Liver (tissue), 8 donors: ENCODE measurements at regions not wholly inside any gene's neighbourhood (a gene's known extent, or its start where the extent isn't known, plus 50 kb on each side); places are given as distances from the start of the nearest gene placed in this dataset.

Experiments
- DNase-seq: peaks from one replicate; pipeline ENCODE4 v3.0.0-alpha.2; 2017; ENCODE audit warnings: low spot score
- H3K27ac ChIP-seq, 2 donors: one replicate each; pipeline ENCODE4 v1.7.0; 2013; ENCODE audit warnings: inconsistent platforms in 2 of 2, low read length in 2 of 2, control low read depth in 1 of 2, low read depth in 1 of 2, mild to moderate bottlenecking in 1 of 2
- H3K27me3 ChIP-seq, 4 donors: one replicate each; pipeline versions ENCODE4 v1.6.1 to v1.7.0; 2013; ENCODE audit warnings: low read length in 3 of 4, inconsistent platforms in 1 of 4, mild to moderate bottlenecking in 1 of 4, moderate library complexity in 1 of 4; ENCODE audit not compliant: control insufficient read depth in 4 of 4, insufficient read depth in 4 of 4
- H3K36me3 ChIP-seq, 4 donors: one replicate each; pipeline versions ENCODE4 v1.6.1 to v1.7.0; 2013; ENCODE audit warnings: low read length in 3 of 4, mild to moderate bottlenecking in 3 of 4, low read depth in 1 of 4, moderate library complexity in 1 of 4; ENCODE audit not compliant: control insufficient read depth in 4 of 4, insufficient read depth in 3 of 4
- H3K4me1 ChIP-seq, 4 donors: one replicate each; pipeline versions ENCODE4 v1.6.1 to v1.7.0; 2013; ENCODE audit warnings: low read length in 3 of 4, mild to moderate bottlenecking in 3 of 4, moderate library complexity in 1 of 4; ENCODE audit not compliant: control insufficient read depth in 4 of 4, insufficient read depth in 4 of 4
- H3K4me3 ChIP-seq, 3 donors: one replicate each; pipeline versions ENCODE4 v1.6.1 to v1.7.0; 2013; ENCODE audit warnings: low read length in 3 of 3, control low read depth in 1 of 3, low read depth in 1 of 3, mild to moderate bottlenecking in 1 of 3
- H3K9ac ChIP-seq, 2 donors: one replicate each; pipeline ENCODE4 v1.7.0; 2013; ENCODE audit warnings: low read length in 2 of 2, mild to moderate bottlenecking in 2 of 2, moderate library complexity in 2 of 2, control low read depth in 1 of 2, low read depth in 1 of 2
- H3K9me3 ChIP-seq, 4 donors: one replicate each; pipeline versions ENCODE4 v1.6.1 to v1.7.0; 2013; ENCODE audit warnings: low read length in 3 of 4; ENCODE audit not compliant: control insufficient read depth in 4 of 4
- CTCF ChIP-seq: fragments of 150-350 bp; IDR thresholded peaks from 2 replicates; pipeline ENCODE4 v1.5.1; 2017; ENCODE audit warnings: improper control_type of control experiment, low read depth, low read length; ENCODE audit not compliant: missing input control
- EGR1 ChIP-seq, 2 donors: IDR thresholded peaks; 2 replicates each; pipeline ENCODE4 v1.6.1; 2016 to 2018; ENCODE audit warnings: antibody characterized with exemption in 2 of 2, low read depth in 2 of 2
- FOXA1 ChIP-seq: IDR thresholded peaks from 2 replicates; pipeline ENCODE4 v1.6.1; 2016; ENCODE audit warnings: antibody characterized with exemption
- FOXA2 ChIP-seq: IDR thresholded peaks from 2 replicates; pipeline ENCODE4 v1.6.1; 2016; ENCODE audit warnings: antibody characterized with exemption
- GABPA ChIP-seq, 2 donors: IDR thresholded peaks in 1 of 2; conservative IDR thresholded peaks in 1 of 2; 2 replicates each; pipeline ENCODE4 v1.6.1; 2016; ENCODE audit warnings: antibody characterized with exemption in 2 of 2, mild to moderate bottlenecking in 1 of 2, moderate library complexity in 1 of 2
- HNF4A ChIP-seq, 2 donors: conservative IDR thresholded peaks; 2 replicates each; pipeline ENCODE4 v1.6.1; 2016; ENCODE audit warnings: antibody characterized with exemption in 2 of 2, mild to moderate bottlenecking in 2 of 2
- HNF4G ChIP-seq: IDR thresholded peaks from 2 replicates; pipeline ENCODE4 v1.6.1; 2016; ENCODE audit warnings: antibody characterized with exemption
- JUND ChIP-seq, 2 donors: IDR thresholded peaks; 2 replicates each; pipeline ENCODE4 v1.6.1; 2016; ENCODE audit warnings: antibody characterized with exemption in 2 of 2
- RAD21 ChIP-seq, 2 donors: IDR thresholded peaks; 2 replicates each; pipeline ENCODE4 v1.6.1; 2016; ENCODE audit warnings: antibody characterized with exemption in 2 of 2, mild to moderate bottlenecking in 2 of 2
- RXRA ChIP-seq, 2 donors: IDR thresholded peaks; 2 replicates each; pipeline ENCODE4 v1.6.1; 2017 to 2018; ENCODE audit warnings: antibody characterized with exemption in 2 of 2, mild to moderate bottlenecking in 1 of 2
- SP1 ChIP-seq: IDR thresholded peaks from 2 replicates; pipeline ENCODE4 v1.6.1; 2018; ENCODE audit warnings: antibody characterized with exemption, mild to moderate bottlenecking
- TAF1 ChIP-seq: conservative IDR thresholded peaks from 2 replicates; pipeline ENCODE4 v1.6.1; 2016; ENCODE audit warnings: antibody characterized with exemption, mild to moderate bottlenecking
- YY1 ChIP-seq: IDR thresholded peaks from 2 replicates; pipeline ENCODE4 v1.6.1; 2016; ENCODE audit warnings: antibody characterized with exemption, mild to moderate bottlenecking
- ZBTB33 ChIP-seq: IDR thresholded peaks from 2 replicates; pipeline ENCODE4 v1.6.1; 2016; ENCODE audit warnings: antibody characterized with exemption
- WGBS: extraction: QIAGEN DNeasy Blood & Tissue Kit; methylation state at CpG from one replicate; pipeline ENCODE4 v1.1.7; 2013; 5-methylcytosine and 5-hydroxymethylcytosine counted together
- TF ChIP-seq, protein P1 (sequence below): IDR thresholded peaks from 2 replicates; pipeline ENCODE4 v1.6.1; 2016; ENCODE audit warnings: antibody characterized with exemption
- TF ChIP-seq, protein P2 (sequence below): IDR thresholded peaks from 2 replicates; pipeline ENCODE4 v1.6.1; 2016; ENCODE audit warnings: antibody characterized with exemption, mild to moderate bottlenecking
- TF ChIP-seq, protein P3 (sequence below): IDR thresholded peaks from 2 replicates; pipeline ENCODE4 v1.6.1; 2016; ENCODE audit warnings: antibody characterized with exemption
- donor health status: healthy.
- donor health status: healthy.
- donor health status: healthy.
- donor health status: healthy.
- donor health status: healthy.

DNA sequence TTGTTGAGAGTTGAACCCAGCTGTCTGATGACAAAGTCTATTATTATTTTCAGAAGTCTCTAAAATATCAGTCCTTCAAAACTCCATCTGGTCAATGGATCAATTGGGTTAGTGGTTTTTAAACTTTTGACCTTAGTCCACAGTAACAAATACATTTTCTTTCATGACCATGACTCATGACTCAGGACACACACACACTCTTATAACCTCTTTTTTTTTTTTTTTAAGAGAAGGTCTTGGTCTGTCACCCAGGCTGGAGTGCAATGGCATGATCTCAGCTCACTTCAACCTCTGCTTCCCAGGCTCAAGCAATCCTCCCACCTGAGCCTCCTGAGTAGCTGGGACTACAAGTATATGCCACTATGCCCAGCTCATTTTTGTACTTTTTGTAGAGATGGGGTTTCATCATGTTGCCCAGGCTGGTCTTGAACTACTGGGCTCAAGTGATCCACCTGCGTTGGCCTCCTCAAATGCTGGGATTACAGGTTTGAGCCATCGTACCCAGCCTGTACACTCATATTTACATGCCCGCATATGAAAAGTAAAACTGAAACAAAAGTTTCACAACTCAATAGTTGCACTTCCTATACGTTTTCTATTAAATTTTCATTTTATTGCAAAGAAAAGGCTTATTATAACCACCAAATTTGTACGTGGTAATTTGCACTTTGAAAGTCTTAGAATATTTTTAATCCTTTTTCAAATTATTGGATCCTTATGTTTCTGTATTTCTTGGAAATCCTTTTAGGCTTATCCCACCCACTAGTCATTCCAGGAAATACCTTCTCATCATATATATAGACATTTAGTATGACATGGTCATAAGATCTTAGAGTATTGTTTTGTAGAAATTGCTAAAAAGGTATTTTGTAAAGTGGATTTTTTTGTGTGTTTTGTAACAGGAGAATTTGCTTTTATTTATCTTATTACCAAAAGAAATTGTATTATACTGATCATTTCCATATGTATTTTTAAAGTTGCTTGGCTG, 199.0 kb downstream of the LPIN1 start:
- no peaks in the 10 kb centered on the region for H3K9me3 ChIP-seq
- H3K27ac ChIP-seq, result no peak overlapping the region
- TF ChIP-seq GABPA (IDR thresholded peaks at IDR 0.05 in 1 of 2, conservative IDR thresholded peaks at IDR 0.05 in 1 of 2) (no peak), HNF4G (no peak), RAD21 (IDR thresholded peaks at IDR 0.05) (no peak), HNF4A (conservative IDR thresholded peaks at IDR 0.05) (no peak), SP1 (no peak), RXRA (IDR thresholded peaks at IDR 0.05) (no peak), ZBTB33 (no peak), FOXA2 (no peak), YY1 (no peak), EGR1 (IDR thresholded peaks at IDR 0.05; ENCODE audit: low read depth in 2 of 2) (no peak), CTCF (no peak), TAF1 (no peak), FOXA1 (no peak), JUND (IDR thresholded peaks at IDR 0.05) (no peak)
- TF ChIP-seq, protein P1, sequence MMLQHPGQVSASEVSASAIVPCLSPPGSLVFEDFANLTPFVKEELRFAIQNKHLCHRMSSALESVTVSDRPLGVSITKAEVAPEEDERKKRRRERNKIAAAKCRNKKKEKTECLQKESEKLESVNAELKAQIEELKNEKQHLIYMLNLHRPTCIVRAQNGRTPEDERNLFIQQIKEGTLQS, result no peak
- TF ChIP-seq, protein P2, sequence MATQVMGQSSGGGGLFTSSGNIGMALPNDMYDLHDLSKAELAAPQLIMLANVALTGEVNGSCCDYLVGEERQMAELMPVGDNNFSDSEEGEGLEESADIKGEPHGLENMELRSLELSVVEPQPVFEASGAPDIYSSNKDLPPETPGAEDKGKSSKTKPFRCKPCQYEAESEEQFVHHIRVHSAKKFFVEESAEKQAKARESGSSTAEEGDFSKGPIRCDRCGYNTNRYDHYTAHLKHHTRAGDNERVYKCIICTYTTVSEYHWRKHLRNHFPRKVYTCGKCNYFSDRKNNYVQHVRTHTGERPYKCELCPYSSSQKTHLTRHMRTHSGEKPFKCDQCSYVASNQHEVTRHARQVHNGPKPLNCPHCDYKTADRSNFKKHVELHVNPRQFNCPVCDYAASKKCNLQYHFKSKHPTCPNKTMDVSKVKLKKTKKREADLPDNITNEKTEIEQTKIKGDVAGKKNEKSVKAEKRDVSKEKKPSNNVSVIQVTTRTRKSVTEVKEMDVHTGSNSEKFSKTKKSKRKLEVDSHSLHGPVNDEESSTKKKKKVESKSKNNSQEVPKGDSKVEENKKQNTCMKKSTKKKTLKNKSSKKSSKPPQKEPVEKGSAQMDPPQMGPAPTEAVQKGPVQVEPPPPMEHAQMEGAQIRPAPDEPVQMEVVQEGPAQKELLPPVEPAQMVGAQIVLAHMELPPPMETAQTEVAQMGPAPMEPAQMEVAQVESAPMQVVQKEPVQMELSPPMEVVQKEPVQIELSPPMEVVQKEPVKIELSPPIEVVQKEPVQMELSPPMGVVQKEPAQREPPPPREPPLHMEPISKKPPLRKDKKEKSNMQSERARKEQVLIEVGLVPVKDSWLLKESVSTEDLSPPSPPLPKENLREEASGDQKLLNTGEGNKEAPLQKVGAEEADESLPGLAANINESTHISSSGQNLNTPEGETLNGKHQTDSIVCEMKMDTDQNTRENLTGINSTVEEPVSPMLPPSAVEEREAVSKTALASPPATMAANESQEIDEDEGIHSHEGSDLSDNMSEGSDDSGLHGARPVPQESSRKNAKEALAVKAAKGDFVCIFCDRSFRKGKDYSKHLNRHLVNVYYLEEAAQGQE, result no peak
- TF ChIP-seq, protein P3, sequence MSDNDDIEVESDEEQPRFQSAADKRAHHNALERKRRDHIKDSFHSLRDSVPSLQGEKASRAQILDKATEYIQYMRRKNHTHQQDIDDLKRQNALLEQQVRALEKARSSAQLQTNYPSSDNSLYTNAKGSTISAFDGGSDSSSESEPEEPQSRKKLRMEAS, result no peak
- 58% methylated on average over 5 of the region's 5 CpGs for WGBS
- no peak overlapping the region for H3K9ac ChIP-seq
- H3K4me1 ChIP-seq, result no peaks in the 10 kb centered on the region
- no peak overlapping the region for H3K4me3 ChIP-seq
- no peaks in the 10 kb centered on the region for H3K36me3 ChIP-seq
- no peaks in the 10 kb centered on the region for H3K27me3 ChIP-seq
- DNase-seq, result no peak
